ENCODE measurements at regions not wholly inside any gene's neighbourhood (a gene's known extent, or its start where the extent isn't known, plus 50 kb on each side); places are given as distances from the start of the nearest gene placed in this dataset.

DNA sequence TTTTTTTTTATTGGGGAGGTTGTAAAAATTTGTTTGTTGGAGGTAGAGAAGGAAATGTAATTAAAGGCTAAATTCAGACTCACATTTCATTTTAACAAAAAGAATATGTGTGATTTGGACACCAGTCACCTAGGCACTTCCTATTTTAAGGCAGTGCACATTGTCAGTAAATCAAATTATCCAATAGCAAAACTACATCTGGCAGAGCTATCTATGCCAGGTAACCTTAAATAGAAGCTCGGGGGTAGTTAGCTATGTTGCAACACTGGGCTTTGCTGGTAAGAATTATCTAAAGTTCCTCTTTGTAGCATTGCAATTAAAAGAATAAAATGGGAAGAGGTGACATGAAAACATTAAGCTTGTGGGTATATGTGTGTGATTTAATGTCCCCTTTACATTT lies 1064.4 kb upstream of the ZEB2 start:
- TF ChIP-seq, protein P1, sequence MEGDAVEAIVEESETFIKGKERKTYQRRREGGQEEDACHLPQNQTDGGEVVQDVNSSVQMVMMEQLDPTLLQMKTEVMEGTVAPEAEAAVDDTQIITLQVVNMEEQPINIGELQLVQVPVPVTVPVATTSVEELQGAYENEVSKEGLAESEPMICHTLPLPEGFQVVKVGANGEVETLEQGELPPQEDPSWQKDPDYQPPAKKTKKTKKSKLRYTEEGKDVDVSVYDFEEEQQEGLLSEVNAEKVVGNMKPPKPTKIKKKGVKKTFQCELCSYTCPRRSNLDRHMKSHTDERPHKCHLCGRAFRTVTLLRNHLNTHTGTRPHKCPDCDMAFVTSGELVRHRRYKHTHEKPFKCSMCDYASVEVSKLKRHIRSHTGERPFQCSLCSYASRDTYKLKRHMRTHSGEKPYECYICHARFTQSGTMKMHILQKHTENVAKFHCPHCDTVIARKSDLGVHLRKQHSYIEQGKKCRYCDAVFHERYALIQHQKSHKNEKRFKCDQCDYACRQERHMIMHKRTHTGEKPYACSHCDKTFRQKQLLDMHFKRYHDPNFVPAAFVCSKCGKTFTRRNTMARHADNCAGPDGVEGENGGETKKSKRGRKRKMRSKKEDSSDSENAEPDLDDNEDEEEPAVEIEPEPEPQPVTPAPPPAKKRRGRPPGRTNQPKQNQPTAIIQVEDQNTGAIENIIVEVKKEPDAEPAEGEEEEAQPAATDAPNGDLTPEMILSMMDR (conservative IDR thresholded peaks at IDR 0.05 in 1 of 2, IDR thresholded peaks at IDR 0.05 in 1 of 2; ENCODE audit: low read depth in 1 of 2, low read length in 2 of 2), result no peak
- no peak for TF ChIP-seq EZH2 (IDR thresholded peaks at IDR 0.05; ENCODE audit: low read length, missing control alignments)

Data from fibroblast of lung (primary cell).